HG03135 (cell line): ENCODE measurements at regions not wholly inside any gene's neighbourhood (a gene's known extent, or its start where the extent isn't known, plus 50 kb on each side); places are given as distances from the start of the nearest gene placed in this dataset.
"Not testable (repeated sequence)": the region's sequence is repeated elsewhere in the genome, so short reads cannot be mapped to it uniquely, and the experiment has no call there.

Experiments
- ATAC-seq: cut with Tn5 transposase; IDR thresholded peaks from one replicate; pipeline ENCODE4 v1.9.1; 2021; ENCODE audit warnings: mild to moderate bottlenecking, moderate library complexity; ENCODE audit not compliant: unreplicated experiment

- no peak for ATAC-seq
Measured at GRCh38 chrX:27162496-27162895, 300.6 kb downstream of the PPP4R3C start.

GRCh38 chrX:27156921-27157320 lies 306.2 kb downstream of the PPP4R3C start:
- not testable (repeated sequence) for ATAC-seq

- no peak for ATAC-seq
Measured at GRCh38 chrX:27136325-27136724, 326.8 kb downstream of the PPP4R3C start.

GRCh38 chrX:27132862-27133261 lies 330.3 kb downstream of the PPP4R3C start:
- no peak for ATAC-seq

- ATAC-seq = not testable (repeated sequence)
Measured at GRCh38 chrX:27087176-27087575, 376.0 kb downstream of the PPP4R3C start.

- ATAC-seq = no peak
Measured at GRCh38 chrX:27086237-27086636, 376.9 kb downstream of the PPP4R3C start.

- no peak for ATAC-seq
Measured at GRCh38 chrX:27085346-27085745, 377.8 kb downstream of the PPP4R3C start.

- ATAC-seq = no peak
Measured at GRCh38 chrX:27078371-27078770, 384.8 kb downstream of the PPP4R3C start.

- no peak for ATAC-seq
Measured at GRCh38 chrX:27057883-27058282, 405.3 kb downstream of the PPP4R3C start.

GRCh38 chrX:27039332-27039731 lies 423.8 kb downstream of the PPP4R3C start:
- no peak for ATAC-seq

- no peak for ATAC-seq
Measured at GRCh38 chrX:27008486-27008885, 454.7 kb downstream of the PPP4R3C start.

- no peak for ATAC-seq
Measured at GRCh38 chrX:26999634-27000033, 463.5 kb downstream of the PPP4R3C start.

- ATAC-seq = no peak
Measured at GRCh38 chrX:26958261-26958660, 504.9 kb downstream of the PPP4R3C start.

- no peak for ATAC-seq
Measured at GRCh38 chrX:26954029-26954428, 509.1 kb downstream of the PPP4R3C start.

GRCh38 chrX:26952213-26952612 lies 510.9 kb downstream of the PPP4R3C start:
- no peak for ATAC-seq

- ATAC-seq = no peak
Measured at GRCh38 chrX:26927419-26927818, 535.7 kb downstream of the PPP4R3C start.

GRCh38 chrX:26925088-26925487 lies 538.1 kb downstream of the PPP4R3C start:
- no peak for ATAC-seq

GRCh38 chrX:26922278-26922677 lies 540.9 kb downstream of the PPP4R3C start:
- no peak for ATAC-seq

GRCh38 chrX:26918631-26919030 lies 544.5 kb downstream of the PPP4R3C start:
- no peak for ATAC-seq

GRCh38 chrX:26916991-26917390 lies 546.1 kb downstream of the PPP4R3C start:
- no peak for ATAC-seq

- no peak for ATAC-seq
Measured at GRCh38 chrX:26915064-26915463, 548.1 kb downstream of the PPP4R3C start.

- no peak for ATAC-seq
Measured at GRCh38 chrX:26914232-26914631, 548.9 kb downstream of the PPP4R3C start.

- not testable (repeated sequence) for ATAC-seq
Measured at GRCh38 chrX:26911785-26912184, 551.4 kb downstream of the PPP4R3C start.

- no peak for ATAC-seq
Measured at GRCh38 chrX:26909728-26910127, 553.4 kb downstream of the PPP4R3C start.
